Activated naive CD4-positive, alpha-beta T cell treated with anti-CD3 and anti-CD28 coated beads, Interleukin-2, amount 10 ng/mL, durations not matched to agents 7 days and 5 days (primary cell): ENCODE measurements at regions not wholly inside any gene's neighbourhood (a gene's known extent, or its start where the extent isn't known, plus 50 kb on each side); places are given as distances from the start of the nearest gene placed in this dataset.

Experiments used
- CTCF ChIA-PET: fragments of 350-600 bp; sonication (Branson Sonifier 250); formaldehyde crosslinking; loops from one replicate; lab custom pipeline; 2021; ENCODE audit warnings: antibody characterized with exemption; lab: Charles Lee
- DNase-seq: peaks from one replicate; pipeline ENCODE4 v3.0.0-alpha.2; 2020
- H3K27ac Mint-ChIP-seq: one replicate; pipeline ENCODE4 v1.8.0; 2021; ENCODE audit warnings: mild to moderate bottlenecking, moderate library complexity, mixed read lengths
- H3K27me3 Mint-ChIP-seq: one replicate; pipeline ENCODE4 v1.8.0; 2021; ENCODE audit warnings: mild to moderate bottlenecking, mixed read lengths
- H3K36me3 Mint-ChIP-seq: one replicate; pipeline ENCODE4 v1.8.0; 2021; ENCODE audit warnings: mixed read lengths
- H3K4me1 Mint-ChIP-seq: one replicate; pipeline ENCODE4 v1.8.0; 2021; ENCODE audit warnings: mixed read lengths
- H3K4me3 Mint-ChIP-seq: one replicate; pipeline ENCODE4 v1.8.0; 2021; ENCODE audit warnings: mild to moderate bottlenecking, moderate library complexity, mixed read lengths
- H3K9me3 Mint-ChIP-seq: one replicate; pipeline ENCODE4 v1.8.0; 2021; ENCODE audit warnings: mixed read lengths

GRCh38 chr15:61411902-61412510 is 182.9 kb upstream of the RORA start:
- Mint-ChIP-seq H3K4me1 (no peaks in the 10 kb centered on the region), H3K27me3 (peaks cover 9% of the 10 kb centered on the region), H3K9me3 (no peaks in the 10 kb centered on the region), H3K36me3 (no peaks in the 10 kb centered on the region), H3K4me3 (no peak overlapping the region), H3K27ac (no peak overlapping the region)
- DNase-seq = no peak
- CTCF ChIA-PET = no interaction called here

GRCh38 chr15:61410662-61411061 is 181.6 kb upstream of the RORA start:
- H3K27ac Mint-ChIP-seq = no peak overlapping the region
- H3K4me3 Mint-ChIP-seq = no peak overlapping the region
- H3K36me3 Mint-ChIP-seq = no peaks in the 10 kb centered on the region
- no peak for DNase-seq
- H3K9me3 Mint-ChIP-seq = no peaks in the 10 kb centered on the region
- H3K4me1 Mint-ChIP-seq = no peaks in the 10 kb centered on the region
- H3K27me3 Mint-ChIP-seq = peaks cover 9% of the 10 kb centered on the region
- CTCF ChIA-PET = no interaction called here

DNA sequence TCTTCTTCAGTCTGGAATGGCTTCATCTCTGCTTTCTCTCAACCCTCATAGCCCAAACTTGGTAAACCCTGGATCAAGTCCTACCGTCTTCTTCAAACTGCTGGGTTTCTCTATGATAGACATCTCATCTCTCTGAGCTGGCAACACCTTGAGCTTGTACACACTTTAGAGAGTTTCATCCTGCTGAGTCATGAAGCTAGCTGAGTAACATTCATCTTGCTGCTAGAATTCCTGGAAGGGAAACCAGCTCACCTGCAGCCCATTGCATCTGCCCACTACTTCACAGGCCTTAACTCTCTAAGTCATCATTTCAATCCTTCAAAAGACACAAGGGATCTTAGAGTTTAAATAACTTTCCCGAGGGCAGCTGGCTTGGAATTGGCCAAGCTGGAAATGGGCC is 175.5 kb upstream of the RORA start:
- no peak for DNase-seq
- no peak overlapping the region for H3K27ac Mint-ChIP-seq
- peaks cover 21% of the 10 kb centered on the region for H3K27me3 Mint-ChIP-seq
- H3K4me3 Mint-ChIP-seq = no peak overlapping the region
- CTCF ChIA-PET = no interaction called here
- H3K4me1 Mint-ChIP-seq = no peaks in the 10 kb centered on the region
- H3K9me3 Mint-ChIP-seq = no peaks in the 10 kb centered on the region
- H3K36me3 Mint-ChIP-seq = no peaks in the 10 kb centered on the region

- Mint-ChIP-seq H3K36me3 (no peaks in the 10 kb centered on the region), H3K4me1 (no peaks in the 10 kb centered on the region), H3K9me3 (no peaks in the 10 kb centered on the region), H3K27ac (no peak overlapping the region), H3K27me3 (peaks cover 14% of the 10 kb centered on the region), H3K4me3 (no peak overlapping the region)
- no peak for DNase-seq
- CTCF ChIA-PET = no interaction called here
Measured at GRCh38 chr15:61403884-61404283, 174.8 kb upstream of the RORA start.

DNA sequence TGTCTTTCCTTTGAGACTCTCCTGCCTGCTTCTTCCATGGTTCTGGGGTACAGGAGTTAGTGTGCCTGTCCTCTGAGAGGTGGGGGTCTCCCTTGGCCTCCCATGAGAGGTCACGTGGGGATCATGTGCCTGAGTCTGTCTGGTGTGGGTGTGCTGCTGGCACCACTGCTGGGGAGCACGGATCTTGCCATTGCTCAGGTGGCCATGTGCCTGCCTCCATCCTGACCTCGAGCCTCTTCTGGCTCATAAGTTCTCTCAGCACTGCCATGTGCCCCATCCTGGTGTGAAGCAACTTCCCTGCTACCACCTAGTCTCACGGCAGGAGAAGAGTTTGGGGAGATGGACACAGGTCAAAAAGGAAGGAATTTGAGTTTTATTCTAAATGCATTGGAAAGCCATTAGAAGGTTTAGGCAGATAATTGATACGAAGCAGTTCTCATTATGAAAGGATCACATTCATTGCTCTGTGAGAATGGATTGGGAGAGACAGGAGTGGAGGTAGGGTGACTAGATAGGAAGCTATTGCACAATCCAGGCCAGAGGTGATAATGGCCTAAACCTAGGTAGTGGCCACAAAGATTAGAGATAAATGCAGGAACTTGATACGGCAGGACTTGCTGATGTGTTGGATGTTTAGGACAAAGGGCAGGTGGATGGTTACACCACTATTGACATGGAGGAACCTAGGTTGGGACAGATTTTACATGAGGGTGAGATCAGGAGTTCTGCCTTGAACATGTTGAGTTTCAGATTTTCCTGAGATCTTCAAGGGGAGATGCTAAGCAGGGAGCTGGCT is 173.0 kb upstream of the RORA start:
- H3K27me3 Mint-ChIP-seq = peaks cover 19% of the 10 kb centered on the region
- no peaks in the 10 kb centered on the region for H3K4me1 Mint-ChIP-seq
- CTCF ChIA-PET = no interaction called here
- H3K4me3 Mint-ChIP-seq = no peak overlapping the region
- no peaks in the 10 kb centered on the region for H3K36me3 Mint-ChIP-seq
- no peak overlapping the region for H3K27ac Mint-ChIP-seq
- H3K9me3 Mint-ChIP-seq = no peaks in the 10 kb centered on the region
- DNase-seq = no peak

- Mint-ChIP-seq H3K4me1 (no peaks in the 10 kb centered on the region), H3K36me3 (no peaks in the 10 kb centered on the region), H3K27ac (no peak overlapping the region), H3K27me3 (peaks cover 8% of the 10 kb centered on the region), H3K9me3 (no peaks in the 10 kb centered on the region), H3K4me3 (no peak overlapping the region)
- no peak for DNase-seq
- CTCF ChIA-PET = no interaction called here
Measured at GRCh38 chr15:61398310-61398709, 169.2 kb upstream of the RORA start.

DNA sequence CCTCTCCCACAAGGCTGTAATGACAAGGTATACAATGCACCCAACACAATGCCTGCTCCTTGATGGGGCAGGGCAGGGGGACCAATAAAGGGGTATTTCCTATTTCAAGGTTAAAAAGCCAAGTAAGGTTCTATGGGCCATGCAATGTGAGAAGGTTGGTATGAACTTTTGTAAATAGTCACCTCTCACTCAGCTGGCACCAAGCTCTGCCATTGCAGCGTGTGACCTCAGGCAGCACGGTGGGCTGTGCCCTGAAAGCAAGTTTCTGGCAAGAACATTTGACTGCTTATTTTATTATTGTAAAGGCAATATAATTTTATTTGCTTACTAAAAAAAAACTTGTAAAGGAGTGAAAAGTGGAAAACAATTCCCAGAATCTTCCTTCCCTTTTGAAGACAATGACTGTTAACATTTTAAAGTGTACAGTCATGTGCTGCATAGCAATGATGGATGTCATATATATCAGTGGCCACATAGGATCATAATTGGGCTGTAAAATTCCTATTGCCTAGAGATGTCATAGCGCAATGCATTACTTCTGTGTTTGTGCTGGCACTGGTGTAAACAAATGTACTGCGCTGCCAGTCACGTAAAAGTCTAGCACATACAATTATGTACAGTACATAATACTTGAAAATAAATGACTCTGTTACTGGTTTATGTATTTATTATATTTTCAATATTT is 167.3 kb upstream of the RORA start:
- Mint-ChIP-seq H3K4me3 (no peak overlapping the region), H3K36me3 (no peaks in the 10 kb centered on the region), H3K27ac (no peak overlapping the region), H3K9me3 (no peaks in the 10 kb centered on the region), H3K4me1 (no peaks in the 10 kb centered on the region), H3K27me3 (peaks cover 7% of the 10 kb centered on the region)
- CTCF ChIA-PET = no interaction called here
- DNase-seq = no peak

GRCh38 chr15:61393949-61394348 is 164.8 kb upstream of the RORA start:
- no peaks in the 10 kb centered on the region for H3K36me3 Mint-ChIP-seq
- DNase-seq = no peak
- H3K4me1 Mint-ChIP-seq = no peaks in the 10 kb centered on the region
- peaks cover 7% of the 10 kb centered on the region for H3K27me3 Mint-ChIP-seq
- H3K27ac Mint-ChIP-seq = no peak overlapping the region
- CTCF ChIA-PET = no interaction called here
- no peaks in the 10 kb centered on the region for H3K9me3 Mint-ChIP-seq
- H3K4me3 Mint-ChIP-seq = no peak overlapping the region

DNA sequence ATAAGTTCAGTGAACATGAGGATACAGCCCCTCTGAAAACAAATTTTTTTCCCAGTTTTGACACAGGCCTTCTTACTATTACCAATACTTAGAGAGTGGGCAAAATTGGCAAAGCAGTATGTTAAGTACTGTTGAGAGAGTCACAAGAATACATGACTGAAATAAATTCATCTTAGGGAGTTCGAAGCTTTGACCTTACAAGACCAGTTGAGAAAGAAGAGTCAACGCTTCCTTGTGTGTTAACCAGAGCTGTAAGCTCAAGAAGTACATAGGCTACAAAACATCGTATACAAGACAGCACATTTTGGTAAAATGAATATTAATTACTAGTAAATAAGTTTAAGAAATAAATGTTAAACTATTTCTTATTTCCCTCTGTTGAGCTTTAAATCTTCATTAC is 164.4 kb upstream of the RORA start:
- no peak for DNase-seq
- H3K27me3 Mint-ChIP-seq = peaks cover 7% of the 10 kb centered on the region
- H3K4me1 Mint-ChIP-seq = no peaks in the 10 kb centered on the region
- H3K9me3 Mint-ChIP-seq = no peaks in the 10 kb centered on the region
- no peak overlapping the region for H3K27ac Mint-ChIP-seq
- H3K4me3 Mint-ChIP-seq = no peak overlapping the region
- CTCF ChIA-PET = no interaction called here
- H3K36me3 Mint-ChIP-seq = no peaks in the 10 kb centered on the region

GRCh38 chr15:61390138-61390537 is 161.0 kb upstream of the RORA start:
- H3K27me3 Mint-ChIP-seq = peaks cover 4% of the 10 kb centered on the region
- H3K27ac Mint-ChIP-seq = no peak overlapping the region
- no peak for DNase-seq
- H3K4me1 Mint-ChIP-seq = no peaks in the 10 kb centered on the region
- H3K9me3 Mint-ChIP-seq = peaks cover 2% of the 10 kb centered on the region
- H3K4me3 Mint-ChIP-seq = no peak overlapping the region
- H3K36me3 Mint-ChIP-seq = no peaks in the 10 kb centered on the region
- CTCF ChIA-PET = no interaction called here

DNA sequence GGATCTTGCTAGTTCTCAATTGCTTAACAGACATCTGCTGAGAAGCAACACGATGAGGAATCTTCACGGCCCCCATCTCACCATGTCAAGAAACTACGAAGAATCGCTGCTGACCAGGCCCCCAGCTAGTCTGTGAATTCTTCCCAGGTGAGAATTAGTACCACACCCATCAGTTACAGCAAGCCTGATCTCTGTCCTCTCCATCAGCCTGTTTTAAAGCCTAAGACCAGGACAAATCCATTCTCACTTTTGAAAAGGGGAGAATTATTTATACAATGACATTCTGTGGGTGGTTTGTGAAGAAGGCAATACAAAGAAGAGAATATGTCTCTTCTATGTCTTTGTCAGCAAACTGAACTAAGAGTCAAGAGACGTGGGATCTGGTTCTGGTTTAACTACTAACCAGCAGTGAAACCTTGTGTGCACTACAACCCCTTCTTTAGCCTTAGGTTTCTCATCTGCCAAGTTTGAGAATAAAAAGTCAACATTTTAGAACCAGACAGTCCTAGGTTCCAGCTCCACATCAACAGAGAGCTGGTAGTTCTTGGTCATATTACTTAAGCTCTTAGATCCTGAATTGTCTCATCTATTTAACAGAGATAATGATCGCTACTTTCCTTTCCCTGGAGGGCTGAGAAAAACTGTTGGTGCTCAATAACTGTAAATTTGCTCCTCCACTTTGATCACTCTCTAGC is 160.4 kb upstream of the RORA start:
- Mint-ChIP-seq H3K27me3 (peaks cover 4% of the 10 kb centered on the region), H3K27ac (no peak overlapping the region), H3K36me3 (no peaks in the 10 kb centered on the region), H3K4me1 (no peaks in the 10 kb centered on the region), H3K4me3 (no peak overlapping the region), H3K9me3 (peaks cover 2% of the 10 kb centered on the region)
- CTCF ChIA-PET = no interaction called here
- no peak for DNase-seq

- DNase-seq = no peak
- peaks cover 2% of the 10 kb centered on the region for H3K9me3 Mint-ChIP-seq
- H3K4me1 Mint-ChIP-seq = no peaks in the 10 kb centered on the region
- peaks cover 4% of the 10 kb centered on the region for H3K27me3 Mint-ChIP-seq
- no peak overlapping the region for H3K27ac Mint-ChIP-seq
- H3K36me3 Mint-ChIP-seq = no peaks in the 10 kb centered on the region
- CTCF ChIA-PET = no interaction called here
- no peak overlapping the region for H3K4me3 Mint-ChIP-seq
Measured at GRCh38 chr15:61387675-61388074, 158.6 kb upstream of the RORA start.

GRCh38 chr15:61383421-61383820 is 154.3 kb upstream of the RORA start:
- H3K27me3 Mint-ChIP-seq = peaks cover 7% of the 10 kb centered on the region
- no peak overlapping the region for H3K4me3 Mint-ChIP-seq
- CTCF ChIA-PET = no interaction called here
- H3K36me3 Mint-ChIP-seq = no peaks in the 10 kb centered on the region
- no peak overlapping the region for H3K27ac Mint-ChIP-seq
- H3K9me3 Mint-ChIP-seq = peaks cover 1% of the 10 kb centered on the region
- DNase-seq = no peak
- H3K4me1 Mint-ChIP-seq = no peaks in the 10 kb centered on the region

DNA sequence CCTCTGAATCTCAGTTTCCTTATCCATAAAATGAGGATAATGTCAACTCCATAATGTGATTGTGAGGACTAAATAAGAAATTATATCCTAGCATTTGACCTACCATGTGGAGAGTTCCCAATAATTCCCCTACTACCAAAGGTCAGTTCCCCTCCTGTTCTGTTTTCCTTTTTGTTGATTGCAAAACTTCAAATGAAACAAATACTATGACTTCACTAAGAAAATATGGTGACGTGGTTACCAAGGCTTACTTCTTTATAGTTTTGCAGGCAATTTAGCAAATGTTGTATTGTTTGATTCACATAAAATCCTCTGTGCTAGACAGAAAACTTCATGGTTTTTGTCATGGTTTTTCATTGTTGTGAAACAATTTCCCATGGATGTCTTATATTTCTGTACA is 153.8 kb upstream of the RORA start:
- Mint-ChIP-seq H3K4me1 (no peaks in the 10 kb centered on the region), H3K27ac (no peak overlapping the region), H3K9me3 (no peaks in the 10 kb centered on the region), H3K4me3 (no peak overlapping the region), H3K27me3 (peaks cover 7% of the 10 kb centered on the region), H3K36me3 (no peaks in the 10 kb centered on the region)
- CTCF ChIA-PET = no interaction called here
- no peak for DNase-seq
